Activated T-cell treated with anti-CD3 and anti-CD28 coated beads, Interleukin-2, amount 50 U/mL, for 48 hours (primary cell): ENCODE measurements at regions not wholly inside any gene's neighbourhood (a gene's known extent, or its start where the extent isn't known, plus 50 kb on each side); places are given as distances from the start of the nearest gene placed in this dataset.
"Not testable (repeated sequence)": the region's sequence is repeated elsewhere in the genome, so short reads cannot be mapped to it uniquely, and the experiment has no call there.

Source experiments
- DNase-seq, 2 experiments: peaks; one replicate each; pipeline ENCODE4 v3.0.0-alpha.2; 2020

DNA sequence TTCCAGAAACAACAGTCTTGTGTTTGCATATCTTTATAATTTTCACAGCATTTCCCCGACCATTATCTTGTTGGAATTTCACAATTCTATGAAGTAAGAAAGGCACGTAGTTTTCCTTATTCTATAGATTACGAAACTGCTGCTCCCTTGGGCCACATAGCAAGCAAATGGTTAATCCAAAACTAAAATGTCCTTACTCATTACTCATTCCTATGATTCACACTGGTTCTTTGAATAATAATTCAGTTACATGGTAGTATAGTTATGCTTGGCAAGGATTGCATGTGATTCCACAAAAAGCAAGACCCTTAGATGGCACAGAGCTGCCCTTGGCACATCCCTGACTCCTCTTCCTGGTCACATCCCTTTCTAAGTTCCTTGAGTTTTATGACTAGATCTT lies 51.2 kb downstream of the OR13H1 start:
- DNase-seq, result no peak

DNA sequence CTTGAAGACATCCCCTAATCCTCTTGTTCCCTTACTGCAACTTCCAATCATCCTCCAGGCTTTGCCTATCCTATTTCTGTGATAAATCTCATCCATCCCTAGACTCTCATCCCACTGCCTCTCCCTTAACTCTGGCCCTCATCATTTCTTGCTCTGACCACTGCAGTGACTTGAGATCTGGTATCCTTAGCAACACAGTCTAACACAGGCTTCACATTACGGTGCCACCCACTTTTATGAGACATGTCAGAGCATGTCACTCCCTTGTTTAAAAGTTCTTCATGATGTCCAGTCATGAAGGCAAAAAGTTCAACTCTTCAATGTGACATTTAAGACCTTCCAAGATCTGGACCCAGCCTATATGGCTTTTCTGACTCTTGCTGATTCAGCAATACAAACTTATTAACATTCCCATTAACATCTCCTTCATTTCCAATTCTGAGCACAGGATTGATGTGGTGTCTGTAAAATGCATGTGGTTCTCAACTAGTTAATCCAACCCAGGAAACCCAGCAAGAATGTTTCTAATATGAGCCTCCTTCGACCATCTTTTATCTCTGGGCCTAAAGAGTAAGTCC lies 64.0 kb downstream of the OR13H1 start:
- no peak for DNase-seq

DNA sequence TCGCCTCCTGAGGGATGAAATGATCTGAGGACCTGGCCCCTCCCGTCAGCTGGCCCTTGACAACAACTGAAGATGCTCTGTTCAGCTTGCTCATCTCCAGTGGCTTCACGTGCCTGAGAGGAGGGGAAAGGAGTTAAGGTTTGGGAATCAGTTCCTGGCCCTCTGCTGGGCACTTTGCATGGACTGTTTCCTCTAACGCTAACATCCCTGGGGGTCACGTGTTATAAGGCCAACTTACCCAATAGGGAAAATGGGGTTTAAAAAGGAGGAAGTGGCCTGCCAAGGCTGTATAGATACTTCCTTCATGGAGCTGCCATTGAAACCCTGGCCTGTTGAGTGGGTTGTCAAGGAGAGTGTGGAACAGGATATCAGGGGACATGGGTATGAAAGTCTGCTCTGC lies 65.6 kb downstream of the OR13H1 start:
- DNase-seq, result no peak

DNA sequence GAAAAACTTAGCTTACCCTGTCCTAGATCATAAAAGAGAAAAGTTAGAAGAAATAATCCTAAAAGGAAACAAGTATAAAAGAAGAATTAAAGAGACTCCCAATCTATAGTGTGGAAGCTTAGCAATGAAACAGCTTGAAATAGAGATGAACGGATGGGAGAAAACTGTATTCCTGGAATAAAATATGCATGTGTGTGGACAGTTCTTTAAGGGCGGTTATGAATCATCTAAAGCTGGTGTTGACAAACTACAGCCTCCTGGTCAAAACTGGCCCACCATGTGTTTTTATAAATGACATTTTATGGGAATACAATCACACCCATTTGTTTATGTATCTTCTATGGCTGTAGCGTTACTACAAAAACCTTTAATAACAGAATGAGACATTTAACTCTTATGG lies 69.4 kb downstream of the OR13H1 start:
- no peak for DNase-seq

DNA sequence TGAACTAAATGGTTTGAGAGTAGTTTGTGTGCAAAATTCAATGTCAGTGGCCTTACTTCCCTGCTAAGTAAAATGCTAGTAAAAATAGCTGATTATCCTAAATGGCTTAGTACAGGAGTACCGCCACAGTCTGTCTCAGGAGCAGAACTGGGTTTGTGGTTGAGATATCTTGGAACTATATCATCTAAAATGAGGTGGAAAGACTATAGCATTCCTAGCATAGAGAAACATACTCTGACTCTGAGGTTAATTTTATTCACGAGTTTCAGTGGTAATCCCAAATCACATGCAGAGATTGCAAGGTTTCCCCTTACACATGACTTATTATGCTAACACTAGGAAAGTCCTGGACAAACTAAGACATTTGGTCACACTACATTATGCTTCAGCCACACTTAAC lies 70.4 kb downstream of the OR13H1 start:
- DNase-seq, result no peak

DNA sequence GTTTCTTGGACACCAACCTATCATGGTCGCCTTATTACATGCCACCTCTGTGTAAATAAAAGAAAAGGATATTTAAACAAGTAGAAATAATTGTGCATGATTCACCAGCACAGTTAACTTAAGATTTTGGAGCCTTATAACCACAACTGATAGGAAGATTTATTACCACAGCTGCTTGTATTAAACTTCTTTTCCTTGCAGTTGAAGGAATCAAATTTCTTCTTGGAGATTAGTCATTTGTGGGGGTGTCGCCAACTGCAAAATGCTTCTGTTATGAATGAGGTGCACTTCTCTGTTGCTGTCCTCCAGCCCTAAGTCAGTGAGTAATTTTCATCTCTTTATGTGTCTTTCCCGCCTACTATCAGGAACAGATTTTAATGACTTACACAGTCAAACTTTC lies 73.3 kb downstream of the OR13H1 start:
- no peak for DNase-seq

DNA sequence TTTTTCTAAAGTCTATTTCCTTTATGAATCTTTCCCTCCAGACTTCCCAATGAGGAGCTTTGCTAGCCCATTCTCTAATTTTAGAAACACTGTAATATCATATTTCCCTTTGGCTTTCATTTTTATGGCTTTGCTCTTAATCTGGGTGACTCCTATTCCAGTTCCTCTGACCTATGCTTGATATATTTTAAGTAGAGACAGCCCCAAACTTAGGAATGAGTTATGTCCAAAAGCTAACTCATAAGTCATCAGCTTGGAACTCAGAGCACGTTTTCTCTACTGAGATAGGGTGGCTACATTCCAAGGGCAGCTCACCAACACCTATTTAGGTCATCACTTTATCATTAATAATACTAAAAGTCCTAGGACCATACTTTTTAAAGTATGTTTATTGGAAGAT lies 77.8 kb downstream of the OR13H1 start:
- DNase-seq, result no peak

DNA sequence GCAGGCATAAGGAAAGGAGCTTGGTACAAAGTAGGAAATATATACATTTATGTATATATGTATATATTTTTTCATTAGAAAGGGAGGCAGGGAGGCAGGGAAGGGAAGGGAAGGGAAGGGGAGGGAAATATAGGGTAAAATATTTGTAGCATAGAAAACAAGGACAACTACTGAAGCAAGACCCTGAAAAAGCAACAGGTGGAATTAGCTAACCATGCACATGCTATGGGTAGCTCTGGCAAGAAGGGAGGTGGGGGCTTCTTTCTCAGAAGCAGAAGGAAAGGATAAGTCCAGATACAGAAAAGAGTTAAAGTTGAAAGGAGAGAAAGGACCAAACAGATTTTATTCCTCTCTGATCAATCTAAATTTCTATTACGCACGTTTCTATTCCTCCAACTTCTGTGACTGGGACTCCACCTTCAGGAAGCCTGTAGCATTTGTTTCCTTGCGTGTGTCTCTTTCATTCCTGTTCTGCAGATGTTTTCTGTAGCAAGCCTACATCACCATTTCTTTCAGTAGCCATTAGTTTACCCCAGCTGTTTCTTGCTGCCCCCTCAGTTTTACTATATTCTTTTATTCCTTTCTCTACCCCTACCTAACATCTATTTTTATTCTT lies 82.9 kb downstream of the OR13H1 start:
- DNase-seq, result no peak

DNA sequence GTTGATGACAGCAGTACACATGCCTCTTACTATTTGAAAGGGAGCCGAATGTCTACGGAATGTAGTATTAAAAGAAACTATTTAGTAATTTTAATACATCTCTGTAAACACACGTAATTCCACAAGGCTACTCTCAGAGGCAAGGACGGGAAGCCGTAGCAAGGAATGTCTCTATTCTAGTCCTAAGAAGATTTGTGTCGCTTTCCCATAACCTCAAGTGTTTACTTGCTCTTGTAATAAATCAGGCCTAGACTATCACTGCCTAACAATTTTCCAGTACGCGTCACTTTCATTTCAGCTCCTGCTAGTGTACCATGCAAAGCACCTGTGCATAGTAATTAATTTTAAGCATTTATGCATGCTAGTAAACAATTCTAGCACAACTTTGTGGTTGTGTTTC lies 86.7 kb downstream of the OR13H1 start:
- no peak for DNase-seq

DNA sequence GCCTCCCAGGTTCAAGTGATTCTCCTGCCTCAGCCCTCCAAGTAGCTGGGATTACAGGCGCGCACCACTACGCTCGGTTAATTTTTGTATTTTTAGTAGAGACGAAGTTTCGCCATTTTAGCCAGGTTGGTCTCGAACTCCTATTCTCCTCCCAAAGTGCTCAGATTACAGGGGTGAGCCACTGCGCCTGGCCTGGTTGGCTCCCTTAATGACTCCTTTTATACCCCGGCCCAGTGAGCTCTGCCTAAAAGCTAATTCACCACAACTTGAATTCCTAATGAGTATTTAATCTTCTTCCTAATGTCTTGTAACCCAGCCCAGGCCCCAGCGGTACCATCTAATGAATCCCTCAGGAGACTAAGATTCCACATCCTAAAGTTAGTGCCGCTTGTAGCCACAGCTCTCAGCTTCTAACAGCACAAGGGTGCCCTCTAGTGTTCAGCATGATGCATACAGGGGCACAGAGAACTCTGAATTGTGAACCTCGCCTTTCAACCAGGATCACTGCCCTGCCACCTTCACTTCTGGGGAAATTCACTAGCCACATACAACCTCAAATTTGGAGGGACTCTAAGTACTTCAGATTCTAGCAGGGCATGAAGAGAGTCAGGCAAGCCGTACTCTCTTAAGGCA lies 89.5 kb downstream of the OR13H1 start:
- DNase-seq, result peak; percentile 47 to 60

DNA sequence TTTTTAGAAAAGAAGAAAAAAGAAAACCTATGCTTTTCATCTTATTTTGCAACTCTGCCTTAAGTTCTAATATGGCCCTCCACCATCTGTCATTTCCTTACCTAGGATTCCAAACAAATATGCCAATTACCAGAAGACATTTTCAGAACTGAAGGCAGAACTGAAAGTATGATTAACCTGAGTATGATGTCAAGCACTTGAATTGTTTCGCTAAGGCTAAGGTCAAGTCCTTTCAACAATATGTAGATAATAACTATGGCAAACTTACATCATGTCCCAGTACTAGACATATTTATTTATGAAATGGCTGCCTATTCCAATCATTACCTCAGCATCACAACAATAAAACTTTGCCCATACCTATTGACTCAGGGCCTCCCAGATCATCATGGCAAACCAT lies 91.0 kb downstream of the OR13H1 start:
- DNase-seq, result no peak

DNA sequence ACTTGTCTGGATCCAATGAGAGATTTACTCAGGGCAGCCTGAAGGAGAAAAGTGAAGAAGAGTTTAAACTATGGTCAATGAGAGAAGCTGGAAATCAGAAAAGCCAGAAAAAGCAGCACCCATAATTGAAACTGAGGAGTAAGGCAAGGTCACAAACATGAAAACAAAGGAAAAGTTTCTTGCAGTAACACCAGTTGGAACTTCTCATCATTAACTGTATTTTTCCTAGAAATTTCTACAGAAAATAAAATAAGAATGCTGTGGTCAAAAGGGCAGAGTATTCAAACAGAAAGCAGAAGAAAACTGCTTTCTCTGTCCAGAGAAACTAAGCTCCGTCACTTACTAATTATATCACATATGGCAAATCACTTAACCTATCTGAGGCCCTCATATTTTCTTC lies 102.2 kb downstream of the OR13H1 start:
- DNase-seq, result no peak

DNA sequence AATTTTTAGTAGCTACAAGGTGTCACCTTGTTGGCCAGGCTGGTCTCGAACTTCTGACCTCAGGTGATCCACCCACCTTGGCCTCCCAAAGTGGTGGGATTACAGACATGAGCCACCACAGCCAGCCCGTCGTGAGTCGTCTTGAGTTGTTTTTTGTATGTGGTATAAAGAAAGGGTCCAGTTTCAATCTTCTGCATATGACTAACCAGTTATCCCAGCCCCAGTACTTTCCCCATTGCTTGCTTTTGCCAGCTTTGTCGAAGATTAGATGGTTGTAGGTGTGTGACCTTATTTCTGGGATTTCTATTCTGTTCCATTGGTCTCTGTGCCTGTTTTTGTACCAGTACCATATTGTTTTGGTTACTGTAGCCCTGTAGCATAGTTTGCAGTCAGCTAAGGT lies 105.9 kb downstream of the OR13H1 start:
- DNase-seq, result peak; percentile 27 to 38

DNA sequence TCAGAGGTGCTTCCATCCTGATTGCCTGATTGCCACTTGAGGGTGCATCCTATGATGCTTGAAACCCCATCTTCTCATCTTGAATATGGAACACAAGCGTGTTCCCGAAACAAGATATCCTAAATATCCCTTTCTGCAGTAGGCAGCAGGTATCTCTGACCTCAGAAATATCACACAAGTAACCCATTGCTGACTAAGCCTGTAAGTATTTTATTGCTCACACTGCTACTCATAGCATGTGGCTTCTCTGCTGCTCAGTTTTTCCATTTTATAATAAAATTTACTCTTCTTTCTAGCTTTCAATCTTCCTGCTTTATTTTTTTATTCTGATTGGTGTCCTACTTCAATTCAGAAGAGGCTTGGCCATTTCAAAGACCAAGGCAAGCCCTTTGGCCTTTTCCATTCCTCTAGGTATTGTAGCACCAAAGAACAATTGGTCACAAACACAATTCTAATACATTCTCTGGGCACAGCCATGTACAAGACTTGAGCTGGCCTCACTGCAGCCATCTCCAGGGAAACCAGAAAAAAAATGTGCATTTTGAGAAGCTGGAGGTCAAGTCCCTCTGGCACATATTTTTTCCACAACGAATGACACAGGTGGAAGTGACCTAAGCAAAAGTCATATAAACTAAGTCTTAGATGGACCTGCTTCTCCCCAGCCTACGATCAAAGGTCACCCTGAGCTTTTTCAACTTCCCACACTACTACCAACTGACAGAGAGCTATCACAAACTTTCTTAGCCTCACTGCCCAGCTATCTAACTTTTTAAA lies 107.0 kb downstream of the OR13H1 start:
- no peak for DNase-seq

DNA sequence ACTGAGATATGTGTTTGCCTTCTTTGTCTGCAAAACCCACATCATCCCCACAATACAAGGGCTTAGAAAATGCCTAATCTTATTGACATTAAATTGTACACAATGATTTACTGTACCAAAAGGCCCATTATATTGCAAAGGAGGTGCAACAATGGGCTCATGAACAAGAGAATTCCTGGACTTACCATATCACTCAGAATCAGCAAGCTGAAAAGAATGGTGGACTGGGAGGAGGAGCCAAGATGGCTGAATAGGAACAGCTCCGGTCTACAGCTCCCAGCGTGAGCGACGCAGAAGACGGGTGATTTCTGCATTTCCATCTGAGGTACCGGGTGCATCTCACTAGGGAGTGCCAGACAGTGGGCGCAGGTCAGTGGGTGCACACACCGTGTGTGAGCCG lies 119.9 kb downstream of the OR13H1 start:
- DNase-seq, result not testable (repeated sequence)

DNA sequence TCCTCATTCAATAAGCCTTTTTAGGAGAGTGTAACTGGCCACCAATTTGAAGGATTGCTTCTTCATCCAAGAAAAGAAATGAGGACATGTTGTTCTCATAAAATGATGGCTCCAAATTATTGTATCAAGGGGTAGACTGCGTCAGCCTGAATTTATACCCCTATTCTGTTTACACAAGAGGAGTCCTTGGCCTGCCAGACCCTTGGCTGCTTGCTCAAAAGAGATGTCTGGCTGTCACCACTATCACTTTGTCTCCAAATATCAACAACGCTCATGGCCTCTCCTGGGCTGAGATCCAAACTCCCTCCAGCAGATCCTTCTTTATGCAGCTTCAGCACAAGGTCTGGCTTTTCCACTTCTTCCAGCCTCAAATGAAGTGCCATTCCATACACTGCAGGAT lies 127.9 kb downstream of the OR13H1 start:
- DNase-seq, result no peak

DNA sequence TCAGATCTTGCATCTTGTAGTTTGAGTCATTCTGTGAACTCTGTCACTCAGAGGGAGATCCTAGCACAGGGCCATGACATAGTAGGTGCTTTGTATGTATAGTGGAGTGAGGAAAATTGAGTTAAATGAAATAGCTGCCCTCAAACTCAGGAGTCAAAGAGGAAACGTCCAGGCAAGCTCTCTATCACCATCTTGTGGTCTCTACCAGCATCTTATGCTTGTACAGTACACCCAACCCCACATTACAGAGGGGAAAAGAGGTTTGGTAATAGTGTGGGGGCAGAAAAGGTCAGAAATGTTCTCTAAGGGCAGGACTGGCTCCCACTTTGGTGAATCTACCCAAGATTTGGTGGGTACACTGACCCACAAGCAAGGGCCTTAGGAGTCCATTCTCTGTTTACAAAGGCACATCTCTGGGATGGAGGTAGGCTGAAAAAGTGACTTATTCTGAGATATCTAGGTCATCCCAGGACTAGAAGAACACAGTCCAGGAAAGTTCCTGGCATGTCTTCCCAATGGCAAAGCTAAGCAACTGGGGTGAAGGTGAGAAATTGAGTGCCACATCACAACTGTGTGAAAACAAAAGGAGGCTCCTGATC lies 131.8 kb downstream of the OR13H1 start:
- DNase-seq, result no peak

DNA sequence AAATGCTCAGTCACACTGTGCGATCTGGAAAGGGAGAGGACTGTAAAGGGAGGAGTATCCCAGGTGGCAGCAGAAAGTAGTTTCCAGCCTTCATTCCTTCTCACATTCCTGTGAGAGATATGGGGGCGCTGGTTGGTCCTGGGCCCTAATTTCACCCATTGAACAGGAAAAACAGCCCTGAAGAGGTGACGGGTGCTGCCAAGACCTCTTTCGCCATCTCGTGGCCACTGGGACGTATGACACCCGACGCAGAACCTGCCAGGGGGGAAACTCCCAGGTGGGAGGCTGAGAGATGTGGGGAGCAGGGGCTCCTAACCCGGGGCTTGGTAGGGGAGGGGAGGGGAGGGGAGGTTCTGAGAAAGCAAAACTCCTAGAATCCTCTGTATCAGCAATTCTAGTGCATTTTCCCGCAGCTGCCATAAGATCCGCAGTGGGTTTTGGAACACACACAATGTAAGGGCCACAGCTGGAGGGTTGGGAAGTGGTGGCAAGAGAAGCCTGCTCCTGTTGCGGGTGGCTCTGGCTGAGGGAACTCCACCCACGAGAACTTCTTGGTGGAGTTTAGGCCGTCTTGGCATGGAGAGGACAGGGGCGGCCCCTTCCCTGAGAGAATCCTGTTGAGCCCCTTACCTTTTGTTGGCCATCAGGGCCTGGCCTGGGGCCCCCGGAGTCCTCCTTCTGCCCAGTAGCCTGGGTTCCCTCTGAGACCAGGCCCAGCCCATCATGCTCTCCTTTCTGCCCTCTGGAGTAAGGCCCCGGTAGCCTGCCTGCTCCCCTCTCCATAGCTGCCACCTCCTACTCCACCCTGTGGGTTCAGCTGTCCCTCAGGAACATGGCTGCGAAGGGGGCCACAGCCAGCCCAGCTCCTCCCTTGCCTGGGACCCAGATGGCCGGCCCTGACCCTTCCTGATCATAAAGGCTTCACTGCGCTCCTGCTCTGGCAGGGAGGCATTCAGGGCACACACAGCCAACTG lies 134.1 kb downstream of the OR13H1 start:
- peak; percentile 71 to 73 for DNase-seq

DNA sequence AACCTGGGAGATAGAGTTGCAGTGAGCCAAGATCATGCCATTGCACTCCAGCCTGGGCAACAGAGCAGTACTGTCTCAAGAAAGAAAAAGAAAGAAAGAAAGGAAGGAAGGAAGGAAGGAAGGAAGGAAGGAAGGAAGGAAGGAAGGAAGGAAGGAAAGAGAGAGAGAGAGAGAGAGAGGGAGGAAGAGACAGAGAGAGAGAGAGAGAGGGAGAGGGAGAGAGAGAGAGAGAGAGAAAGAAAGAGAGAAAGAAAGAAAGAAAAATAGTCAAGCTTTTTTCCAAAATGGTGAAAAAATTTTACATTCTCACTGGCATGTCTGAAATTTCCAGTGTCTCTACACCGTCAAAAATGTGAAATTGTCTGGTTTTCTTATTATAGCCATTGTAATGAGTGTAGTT lies 138.9 kb downstream of the OR13H1 start:
- DNase-seq, result not testable (repeated sequence)

DNA sequence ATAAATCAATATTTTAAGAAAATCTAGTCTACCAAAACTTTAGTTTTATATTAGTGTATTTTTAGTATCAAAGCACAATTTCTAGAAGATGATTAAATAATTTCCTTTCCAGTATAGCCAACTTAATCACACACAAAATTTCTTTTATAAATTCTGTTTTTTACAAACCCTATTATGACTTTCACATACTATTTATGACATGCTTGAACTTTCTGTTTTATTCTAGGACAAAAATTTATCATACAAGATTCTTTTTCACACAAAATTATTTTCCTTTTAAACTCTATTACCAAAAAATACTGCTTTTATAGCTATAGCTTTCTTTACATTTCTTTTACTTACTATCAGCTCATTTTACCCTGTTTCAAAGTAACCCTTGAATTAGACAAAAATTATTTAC lies 149.5 kb downstream of the OR13H1 start:
- no peak for DNase-seq

DNA sequence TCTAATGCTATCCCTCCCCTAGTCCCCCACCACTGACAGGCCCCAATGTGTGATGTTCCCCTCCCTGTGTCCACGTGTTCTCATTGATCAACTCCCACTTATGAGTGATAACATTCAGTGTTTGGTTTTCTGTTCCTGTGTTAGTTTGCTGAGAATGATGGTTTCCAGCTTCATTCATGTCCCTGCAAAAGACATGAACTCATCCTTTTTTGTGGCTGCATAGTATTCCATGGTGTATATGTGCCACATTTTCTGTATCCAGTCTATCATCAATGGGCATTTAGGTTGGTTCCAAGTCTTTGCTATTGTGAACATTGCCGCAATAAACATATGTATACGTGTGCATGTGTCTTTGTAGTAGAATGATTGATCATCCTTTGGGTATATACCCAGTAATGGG lies 153.1 kb downstream of the OR13H1 start:
- DNase-seq, result not testable (repeated sequence)

DNA sequence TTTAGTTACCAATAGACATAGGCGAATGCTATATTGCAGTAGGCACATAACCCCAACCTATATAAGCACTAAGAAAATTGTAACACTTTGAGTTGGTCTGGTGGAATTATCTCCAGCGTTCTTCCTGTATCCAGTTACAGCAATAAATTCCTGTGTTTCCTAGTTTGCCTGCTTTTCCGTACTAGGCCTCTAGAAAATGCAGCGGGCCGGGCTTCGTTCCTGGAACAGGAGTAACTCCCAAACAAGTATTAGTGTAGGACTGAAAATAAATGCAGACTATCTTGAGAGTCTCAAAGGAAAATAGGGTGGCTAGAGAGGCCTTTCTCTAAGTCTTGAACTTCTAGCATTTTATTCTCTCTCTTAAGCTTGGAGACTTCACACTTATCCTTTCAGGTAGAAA lies 159.8 kb downstream of the OR13H1 start:
- DNase-seq, result no peak
